B cell (primary cell): ENCODE measurements at regions not wholly inside any gene's neighbourhood (a gene's known extent, or its start where the extent isn't known, plus 50 kb on each side); places are given as distances from the start of the nearest gene placed in this dataset.

ENCODE experiments used
- ATAC-seq: fragments of 200-7000 bp; cut with Tn5 transposase; one replicate; pipeline ENCODE4 v1.10.0; 2021; ENCODE audit warnings: low read depth, mild to moderate bottlenecking, moderate number of reproducible peaks, moderate library complexity
- CTCF ChIA-PET: fragments of 350-600 bp; sonication (Branson Sonifier 250); formaldehyde crosslinking; loops from one replicate; lab custom pipeline; 2021; ENCODE audit warnings: antibody characterized with exemption, inconsistent platforms; lab: Charles Lee
- POLR2A ChIA-PET: fragments of 350-600 bp; sonication (Branson Sonifier 250); formaldehyde crosslinking; loops from one replicate; lab custom pipeline; 2021; ENCODE audit warnings: antibody characterized with exemption; lab: Charles Lee
- DNase-seq: peaks from one replicate; pipeline ENCODE4 v3.0.0; 2013
- H2AFZ ChIP-seq: 2 replicates; pipeline ENCODE4 v1.6.1; 2012; ENCODE audit warnings: mild to moderate bottlenecking, low read depth, low read length; ENCODE audit not compliant: insufficient read depth, poor library complexity, severe bottlenecking
- H3K27ac ChIP-seq, 2 donors: 1 replicate in 1 of 2; 2 replicates in 1 of 2; pipeline ENCODE4 v1.5.1; 2012 to 2013; ENCODE audit warnings: low read length in 2 of 2, mild to moderate bottlenecking in 2 of 2, moderate library complexity in 1 of 2
- H3K27me3 ChIP-seq, 4 experiments: fragments of 200-600 bp in 1 of 4; sonication (generic) in 1 of 4; replicated peaks in 1 of 4; 1 replicate in 2 of 4; 2 replicates in 2 of 4; pipeline versions ENCODE4 v1.6.1 to v1.7.0; 2013 to 2016; ENCODE audit warnings: low read length in 3 of 4, mild to moderate bottlenecking in 2 of 4, mixed read lengths in 1 of 4, moderate library complexity in 1 of 4; ENCODE audit not compliant: insufficient read depth in 4 of 4, control insufficient read depth in 3 of 4; ENCODE audit errors: control extremely low read depth in 1 of 4
- H3K36me3 ChIP-seq, 2 experiments: replicated peaks in 1 of 2; 1 replicate in 1 of 2; 2 replicates in 1 of 2; pipeline versions ENCODE4 v1.6.1 to v1.7.1; 2013; ENCODE audit warnings: low read length in 1 of 2; ENCODE audit not compliant: insufficient read depth in 2 of 2, control insufficient read depth in 1 of 2; ENCODE audit errors: control extremely low read depth in 1 of 2, extremely low read depth in 1 of 2
- H3K4me1 ChIP-seq, 2 donors: fragments of 200-600 bp in 1 of 2; sonication (generic) in 1 of 2; 1 replicate in 1 of 2; 2 replicates in 1 of 2; pipeline versions ENCODE4 v1.5.1 to v1.6.1; 2013 to 2017; ENCODE audit warnings: low read length in 2 of 2; ENCODE audit not compliant: control insufficient read depth in 2 of 2, insufficient read depth in 2 of 2
- H3K4me2 ChIP-seq: replicated peaks from 2 replicates; pipeline ENCODE3; 2012; ENCODE audit warnings: mild to moderate bottlenecking, low read depth, low read length; ENCODE audit not compliant: poor library complexity, severe bottlenecking
- H3K4me3 ChIP-seq, 5 experiments: fragments of 200-600 bp in 1 of 5; sonication (generic) in 1 of 5; 1 replicate in 3 of 5; 2 replicates in 2 of 5; pipeline versions ENCODE4 v1.5.1 to v1.7.0; 2011 to 2016; ENCODE audit warnings: low read length in 4 of 5, mild to moderate bottlenecking in 4 of 5, low read depth in 2 of 5, control low read depth in 1 of 5, moderate library complexity in 1 of 5; ENCODE audit not compliant: insufficient read depth in 1 of 5; ENCODE audit errors: control extremely low read depth in 1 of 5, extremely low read depth in 1 of 5
- H3K79me2 ChIP-seq: fragments of 200-600 bp; sonication (generic); one replicate; pipeline ENCODE4 v1.6.0; 2016; ENCODE audit warnings: low read length; ENCODE audit not compliant: control insufficient read depth, insufficient read depth
- H3K9ac ChIP-seq: fragments of 200-600 bp; sonication (generic); 2 replicates; pipeline ENCODE4 v1.6.1; 2017; ENCODE audit warnings: mild to moderate bottlenecking, low read length, moderate library complexity
- H3K9me3 ChIP-seq, 3 donors: one replicate each; pipeline versions ENCODE4 v1.6.1 to v1.7.1; 2013; ENCODE audit warnings: low read length in 2 of 3; ENCODE audit not compliant: control insufficient read depth in 2 of 3, insufficient read depth in 1 of 3; ENCODE audit errors: control extremely low read depth in 1 of 3
- H4K20me1 ChIP-seq: 2 replicates; pipeline ENCODE4 v1.6.0; 2012; ENCODE audit warnings: mild to moderate bottlenecking, low read length; ENCODE audit not compliant: insufficient read depth, control insufficient read depth, poor library complexity, severe bottlenecking
- H3K27ac Mint-ChIP-seq: one replicate; pipeline ENCODE4 v1.8.0; 2021; ENCODE audit warnings: mixed read lengths
- H3K27me3 Mint-ChIP-seq: one replicate; pipeline ENCODE4 v1.8.0; 2021; ENCODE audit warnings: mixed read lengths
- H3K4me1 Mint-ChIP-seq: one replicate; pipeline ENCODE4 v1.8.0; 2021; ENCODE audit warnings: mixed read lengths
- H3K4me3 Mint-ChIP-seq: one replicate; pipeline ENCODE4 v1.8.0; 2021; ENCODE audit warnings: mixed read lengths
- H3K9me3 Mint-ChIP-seq: one replicate; pipeline ENCODE4 v1.8.0; 2022; ENCODE audit warnings: mixed read lengths; ENCODE audit not compliant: insufficient read depth
- EZH2 ChIP-seq: IDR thresholded peaks from 2 replicates; pipeline ENCODE4 v1.6.1; 2012; ENCODE audit warnings: borderline replicate concordance, low read depth, mild to moderate bottlenecking, moderate library complexity, low read length; ENCODE audit not compliant: insufficient read depth, poor library complexity, severe bottlenecking
- WGBS: methylation state at CpG from one replicate; pipeline ENCODE4 v1.1.5; 2013; ENCODE audit warnings: missing lambda C conversion rate; ENCODE audit not compliant: insufficient coverage; 5-methylcytosine and 5-hydroxymethylcytosine counted together
- intact Hi-C: fragments of 100-400 bp; cut with micrococcal nuclease; formaldehyde crosslinking; loops from one replicate; pipeline ENCODE4 v1.10.0; 2022
- TF ChIP-seq, protein P1 (sequence below): fragments of 200-600 bp; IDR thresholded peaks from one replicate; pipeline ENCODE4 v1.8.0; 2022; ENCODE audit warnings: antibody characterized with exemption, mild to moderate bottlenecking

DNA sequence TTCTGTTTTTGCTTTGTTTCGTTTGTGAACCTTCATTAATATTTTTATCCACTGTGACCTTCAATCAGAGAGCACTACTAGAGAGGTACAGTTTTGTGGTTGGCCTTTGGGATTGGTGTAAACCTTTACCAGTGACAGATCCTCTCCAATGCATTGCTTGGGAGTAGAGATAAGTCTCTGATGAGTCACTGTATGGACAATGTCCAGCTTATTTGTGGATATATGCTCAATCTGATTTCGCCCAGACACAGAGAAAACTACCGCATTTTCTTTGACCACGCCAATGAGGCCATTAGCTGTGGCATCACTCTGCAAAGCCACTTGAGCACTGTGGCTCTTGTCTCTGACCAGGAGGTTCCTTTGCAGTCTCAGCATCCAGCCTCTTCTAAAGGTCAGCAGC, 964.7 kb downstream of the TUSC7 start:
- H3K4me3 ChIP-seq = no peak overlapping the region
- no peaks in the 10 kb centered on the region for H3K9me3 ChIP-seq
- H3K27me3 Mint-ChIP-seq = no peaks in the 10 kb centered on the region
- ChIA-PET CTCF (no interaction called here), POLR2A (no interaction called here)
- no peak overlapping the region for H3K27ac Mint-ChIP-seq
- peaks cover 2% of the 10 kb centered on the region for H3K9me3 Mint-ChIP-seq
- DNase-seq = no peak
- TF ChIP-seq, protein P1, sequence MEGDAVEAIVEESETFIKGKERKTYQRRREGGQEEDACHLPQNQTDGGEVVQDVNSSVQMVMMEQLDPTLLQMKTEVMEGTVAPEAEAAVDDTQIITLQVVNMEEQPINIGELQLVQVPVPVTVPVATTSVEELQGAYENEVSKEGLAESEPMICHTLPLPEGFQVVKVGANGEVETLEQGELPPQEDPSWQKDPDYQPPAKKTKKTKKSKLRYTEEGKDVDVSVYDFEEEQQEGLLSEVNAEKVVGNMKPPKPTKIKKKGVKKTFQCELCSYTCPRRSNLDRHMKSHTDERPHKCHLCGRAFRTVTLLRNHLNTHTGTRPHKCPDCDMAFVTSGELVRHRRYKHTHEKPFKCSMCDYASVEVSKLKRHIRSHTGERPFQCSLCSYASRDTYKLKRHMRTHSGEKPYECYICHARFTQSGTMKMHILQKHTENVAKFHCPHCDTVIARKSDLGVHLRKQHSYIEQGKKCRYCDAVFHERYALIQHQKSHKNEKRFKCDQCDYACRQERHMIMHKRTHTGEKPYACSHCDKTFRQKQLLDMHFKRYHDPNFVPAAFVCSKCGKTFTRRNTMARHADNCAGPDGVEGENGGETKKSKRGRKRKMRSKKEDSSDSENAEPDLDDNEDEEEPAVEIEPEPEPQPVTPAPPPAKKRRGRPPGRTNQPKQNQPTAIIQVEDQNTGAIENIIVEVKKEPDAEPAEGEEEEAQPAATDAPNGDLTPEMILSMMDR = no peak
- no peak for TF ChIP-seq EZH2
- no peak overlapping the region for H2AFZ ChIP-seq
- no peaks in the 10 kb centered on the region for H3K4me1 ChIP-seq
- no peaks in the 10 kb centered on the region for H3K79me2 ChIP-seq
- intact Hi-C loops = no loop called here
- H3K27ac ChIP-seq = no peak overlapping the region
- no peak overlapping the region for H3K4me3 Mint-ChIP-seq
- H3K4me1 Mint-ChIP-seq = no peaks in the 10 kb centered on the region
- ATAC-seq = no peak
- no peaks in the 10 kb centered on the region for H4K20me1 ChIP-seq
- H3K27me3 ChIP-seq = no peaks in the 10 kb centered on the region
- 87% methylated on average over 3 of the region's 4 CpGs for WGBS
- H3K9ac ChIP-seq = no peak overlapping the region
- no peaks in the 10 kb centered on the region for H3K36me3 ChIP-seq
- no peak overlapping the region for H3K4me2 ChIP-seq

DNA sequence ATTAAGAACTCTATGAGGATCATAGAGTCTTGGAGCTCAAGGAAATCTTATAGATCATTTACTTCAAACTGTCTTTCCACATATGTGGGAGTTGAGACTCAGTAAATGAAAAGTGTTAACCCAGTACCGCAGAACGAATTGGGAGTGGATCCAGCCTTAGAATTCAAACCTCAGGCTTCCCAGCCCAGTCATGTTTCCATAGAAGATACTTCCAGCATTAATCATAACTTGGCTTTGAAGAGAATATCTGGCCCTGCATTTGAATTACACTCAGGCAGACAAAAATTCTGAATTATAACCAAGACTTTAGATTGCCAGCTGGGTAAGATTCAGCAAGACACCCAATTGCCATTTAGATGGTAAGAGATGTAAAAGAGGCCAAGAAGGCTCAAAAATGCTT, 972.0 kb downstream of the TUSC7 start:
- H4K20me1 ChIP-seq = no peaks in the 10 kb centered on the region
- no peak for ATAC-seq
- H3K27me3 ChIP-seq = no peaks in the 10 kb centered on the region
- no peaks in the 10 kb centered on the region for H3K79me2 ChIP-seq
- no peak overlapping the region for H2AFZ ChIP-seq
- H3K4me3 Mint-ChIP-seq = no peak overlapping the region
- ChIA-PET POLR2A (no interaction called here), CTCF (interaction anchor here (0.6 kb wide), 1 partner anchor 46 kb away, joined by 3 read pairs; no protein-coding TSS in a partner anchor)
- H3K27ac Mint-ChIP-seq = no peak overlapping the region
- intact Hi-C loops = no loop called here
- H3K9me3 ChIP-seq = no peaks in the 10 kb centered on the region
- H3K9ac ChIP-seq = no peak overlapping the region
- H3K27ac ChIP-seq = no peak overlapping the region
- no peak for DNase-seq
- H3K4me1 Mint-ChIP-seq = no peaks in the 10 kb centered on the region
- no peak overlapping the region for H3K4me2 ChIP-seq
- no peaks in the 10 kb centered on the region for H3K27me3 Mint-ChIP-seq
- H3K9me3 Mint-ChIP-seq = no peaks in the 10 kb centered on the region
- no peak overlapping the region for H3K4me3 ChIP-seq
- H3K4me1 ChIP-seq = no peaks in the 10 kb centered on the region
- TF ChIP-seq EZH2 = no peak
- TF ChIP-seq, protein P1 = no peak
- 83% methylated on average over 1 of the region's 2 CpGs for WGBS
- H3K36me3 ChIP-seq = no peaks in the 10 kb centered on the region
